Loucy (cell line): ENCODE measurements at regions not wholly inside any gene's neighbourhood (a gene's known extent, or its start where the extent isn't known, plus 50 kb on each side); places are given as distances from the start of the nearest gene placed in this dataset.

Experiments
- H2AFZ ChIP-seq: fragments of 200-600 bp; sonication (generic); 2 replicates; pipeline ENCODE4 v1.6.0; 2016; ENCODE audit warnings: antibody characterized with exemption, mild to moderate bottlenecking, low read length, moderate library complexity
- H3F3A ChIP-seq: fragments of 200-600 bp; 2 replicates; pipeline ENCODE4 v1.6.0; 2016; ENCODE audit warnings: antibody characterized with exemption, low read depth, mild to moderate bottlenecking
- H3K27me3 ChIP-seq: fragments of 200-600 bp; sonication (generic); 2 replicates; pipeline ENCODE4 v1.6.1; 2014; ENCODE audit warnings: low read length, mild to moderate bottlenecking; ENCODE audit not compliant: insufficient read depth, poor library complexity, severe bottlenecking
- H3K36me3 ChIP-seq: fragments of 200-600 bp; sonication (generic); 2 replicates; pipeline ENCODE4 v1.6.1; 2016; ENCODE audit warnings: low read length; ENCODE audit not compliant: insufficient read depth
- H3K4me1 ChIP-seq: fragments of 200-600 bp; sonication (generic); 2 replicates; pipeline ENCODE4 v1.5.1; 2014; ENCODE audit warnings: low read length, mild to moderate bottlenecking; ENCODE audit not compliant: insufficient read depth, poor library complexity, severe bottlenecking
- H3K4me2 ChIP-seq: fragments of 200-600 bp; sonication (generic); 2 replicates; pipeline ENCODE4 v1.6.0; 2014; ENCODE audit warnings: antibody characterized with exemption, low read length, low read depth, mild to moderate bottlenecking; ENCODE audit not compliant: poor library complexity, severe bottlenecking
- H3K4me3 ChIP-seq: fragments of 200-600 bp; sonication (generic); 2 replicates; pipeline ENCODE4 v1.5.1; 2014; ENCODE audit warnings: low read length, mild to moderate bottlenecking, mixed read lengths; ENCODE audit not compliant: poor library complexity, severe bottlenecking
- H3K79me2 ChIP-seq: fragments of 200-600 bp; sonication (generic); 2 replicates; pipeline ENCODE4 v1.6.1; 2014; ENCODE audit warnings: low read length; ENCODE audit not compliant: insufficient read depth
- H3K9ac ChIP-seq: fragments of 200-600 bp; sonication (generic); 2 replicates; pipeline ENCODE4 v1.6.0; 2014; ENCODE audit warnings: mild to moderate bottlenecking, low read depth, low read length, moderate library complexity; ENCODE audit not compliant: poor library complexity, severe bottlenecking
- H3K9me2 ChIP-seq: fragments of 200-600 bp; sonication (generic); replicated peaks from 2 replicates; pipeline ENCODE4 v1.6.1; 2016; ENCODE audit warnings: low read depth, low read length, mixed read lengths
- H3K9me3 ChIP-seq: fragments of 200-600 bp; sonication (generic); 2 replicates; pipeline ENCODE4 v1.6.1; 2014; ENCODE audit warnings: mild to moderate bottlenecking, antibody characterized with exemption, low read length, low read depth; ENCODE audit not compliant: insufficient read depth
- H4K20me1 ChIP-seq: fragments of 200-600 bp; sonication (generic); 2 replicates; pipeline ENCODE4 v1.6.0; 2014; ENCODE audit warnings: antibody characterized with exemption, low read length, mild to moderate bottlenecking; ENCODE audit not compliant: insufficient read depth, poor library complexity, severe bottlenecking
- EZH2phosphoT487 ChIP-seq: fragments of 200-600 bp; IDR thresholded peaks from 2 replicates; pipeline ENCODE4 v1.6.1; 2018; ENCODE audit warnings: antibody characterized with exemption, mild to moderate bottlenecking, moderate library complexity, borderline replicate concordance
- TF ChIP-seq, protein P1 (sequence below): fragments of 200-600 bp; sonication (generic); conservative IDR thresholded peaks from 2 replicates; pipeline ENCODE4 v1.5.1; 2014; ENCODE audit warnings: mild to moderate bottlenecking, antibody characterized with exemption, low read length

DNA sequence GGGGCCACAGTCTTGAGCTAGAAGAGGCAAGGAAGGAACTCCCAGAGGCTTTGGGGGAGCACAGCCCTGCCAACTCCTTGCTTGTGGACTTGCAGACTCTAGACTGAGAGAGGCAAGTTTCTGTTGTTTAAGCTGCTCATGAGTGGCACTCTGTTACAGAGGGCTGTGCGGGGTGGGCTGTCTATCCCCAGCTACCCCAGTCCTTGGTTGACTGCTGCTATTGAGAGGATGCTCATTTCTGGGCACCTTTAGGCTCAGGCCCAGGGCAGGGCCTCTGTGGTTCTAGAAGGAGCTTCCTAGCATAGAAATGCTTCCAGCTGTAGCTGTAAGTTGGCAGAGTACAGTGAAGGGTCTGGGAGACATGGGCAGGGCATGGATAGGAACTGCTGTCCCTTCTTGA lies 151.3 kb upstream of the GGTLC1 start:
- Histone ChIP-seq H2AFZ (no peak overlapping the region), H3K4me3 (no peak overlapping the region), H4K20me1 (no peaks in the 10 kb centered on the region), H3K4me2 (no peak overlapping the region), H3K9ac (no peak overlapping the region), H3F3A (no peaks in the 10 kb centered on the region), H3K9me2 (no peaks in the 10 kb centered on the region), H3K27me3 (no peaks in the 10 kb centered on the region), H3K79me2 (no peaks in the 10 kb centered on the region), H3K36me3 (no peaks in the 10 kb centered on the region), H3K4me1 (no peaks in the 10 kb centered on the region), H3K9me3 (peaks cover 24% of the 10 kb centered on the region; the same call in 1 of the 2 replicates)
- no peak for TF ChIP-seq EZH2phosphoT487
- TF ChIP-seq, protein P1, sequence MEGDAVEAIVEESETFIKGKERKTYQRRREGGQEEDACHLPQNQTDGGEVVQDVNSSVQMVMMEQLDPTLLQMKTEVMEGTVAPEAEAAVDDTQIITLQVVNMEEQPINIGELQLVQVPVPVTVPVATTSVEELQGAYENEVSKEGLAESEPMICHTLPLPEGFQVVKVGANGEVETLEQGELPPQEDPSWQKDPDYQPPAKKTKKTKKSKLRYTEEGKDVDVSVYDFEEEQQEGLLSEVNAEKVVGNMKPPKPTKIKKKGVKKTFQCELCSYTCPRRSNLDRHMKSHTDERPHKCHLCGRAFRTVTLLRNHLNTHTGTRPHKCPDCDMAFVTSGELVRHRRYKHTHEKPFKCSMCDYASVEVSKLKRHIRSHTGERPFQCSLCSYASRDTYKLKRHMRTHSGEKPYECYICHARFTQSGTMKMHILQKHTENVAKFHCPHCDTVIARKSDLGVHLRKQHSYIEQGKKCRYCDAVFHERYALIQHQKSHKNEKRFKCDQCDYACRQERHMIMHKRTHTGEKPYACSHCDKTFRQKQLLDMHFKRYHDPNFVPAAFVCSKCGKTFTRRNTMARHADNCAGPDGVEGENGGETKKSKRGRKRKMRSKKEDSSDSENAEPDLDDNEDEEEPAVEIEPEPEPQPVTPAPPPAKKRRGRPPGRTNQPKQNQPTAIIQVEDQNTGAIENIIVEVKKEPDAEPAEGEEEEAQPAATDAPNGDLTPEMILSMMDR, result no peak

DNA sequence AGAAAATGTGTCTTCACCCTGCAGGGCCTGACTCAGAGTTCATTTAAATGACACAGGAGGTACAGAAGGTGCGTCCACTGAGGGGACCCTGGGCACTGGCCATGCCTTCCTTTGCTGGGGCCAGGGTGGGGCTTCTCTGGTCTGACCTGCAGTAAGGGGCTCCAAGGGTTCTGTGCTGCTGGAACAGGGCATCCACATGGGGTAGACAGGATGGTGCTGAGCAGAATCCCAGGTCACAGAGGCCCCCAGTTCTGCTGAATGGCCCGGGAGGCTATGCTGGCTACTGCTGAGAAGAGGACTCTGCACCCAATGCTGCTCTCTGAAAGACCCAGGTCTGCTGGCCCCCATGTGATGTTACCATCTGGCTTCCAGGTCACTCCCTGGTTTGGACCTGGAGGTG lies 150.4 kb upstream of the GGTLC1 start:
- Histone ChIP-seq H3K4me3 (no peak overlapping the region), H3K4me1 (no peaks in the 10 kb centered on the region), H3K36me3 (no peaks in the 10 kb centered on the region), H3K9me2 (no peaks in the 10 kb centered on the region), H2AFZ (no peak overlapping the region), H3K4me2 (no peak overlapping the region), H3F3A (no peaks in the 10 kb centered on the region), H3K27me3 (no peaks in the 10 kb centered on the region), H3K9me3 (peaks cover 24% of the 10 kb centered on the region; the same call in 1 of the 2 replicates), H4K20me1 (no peaks in the 10 kb centered on the region), H3K9ac (no peak overlapping the region), H3K79me2 (no peaks in the 10 kb centered on the region)
- TF ChIP-seq, protein P1, result no peak
- TF ChIP-seq EZH2phosphoT487, result no peak

DNA sequence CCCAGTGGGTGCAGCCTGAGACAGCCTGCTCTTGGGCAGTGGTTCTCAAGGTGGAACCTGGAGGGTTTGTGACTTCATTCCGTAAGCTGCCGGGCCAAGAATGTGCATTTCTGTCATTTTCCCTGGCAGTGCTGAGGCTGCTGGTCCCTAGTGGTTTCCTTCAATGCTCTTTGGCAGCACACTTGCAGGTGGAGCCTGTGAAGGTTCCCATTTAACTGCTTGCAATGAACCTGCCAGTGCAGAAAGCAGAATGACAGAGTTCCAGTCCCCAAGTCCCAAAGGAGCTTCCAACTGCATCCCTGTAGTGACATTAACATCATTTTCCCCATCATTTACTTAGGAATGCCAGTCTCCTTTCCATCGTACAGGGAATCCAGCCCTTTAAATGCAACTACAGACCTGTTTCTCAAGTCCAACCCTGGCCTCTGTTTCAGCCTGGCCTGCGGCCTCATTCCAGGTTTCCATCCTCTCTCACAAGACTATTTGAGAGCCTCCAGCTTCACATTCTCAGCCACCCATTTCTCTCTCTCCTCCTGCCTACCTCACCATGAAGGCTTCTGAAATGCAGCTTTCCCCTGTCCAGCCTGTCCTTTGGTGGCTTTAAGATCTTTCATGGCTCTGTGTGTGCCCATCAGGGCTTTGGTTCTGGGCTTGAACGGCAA lies 149.7 kb upstream of the GGTLC1 start:
- Histone ChIP-seq H3K4me3 (no peak overlapping the region), H3F3A (no peaks in the 10 kb centered on the region), H3K27me3 (no peaks in the 10 kb centered on the region), H2AFZ (no peak overlapping the region), H3K4me2 (no peak overlapping the region), H4K20me1 (no peaks in the 10 kb centered on the region), H3K9ac (no peak overlapping the region), H3K9me2 (no peaks in the 10 kb centered on the region), H3K9me3 (peaks cover 24% of the 10 kb centered on the region; the same call in 1 of the 2 replicates), H3K79me2 (no peaks in the 10 kb centered on the region), H3K4me1 (no peaks in the 10 kb centered on the region), H3K36me3 (no peaks in the 10 kb centered on the region)
- TF ChIP-seq, protein P1, result no peak
- no peak for TF ChIP-seq EZH2phosphoT487
